GM12878 (cell line): ENCODE measurements at regions not wholly inside any gene's neighbourhood (a gene's known extent, or its start where the extent isn't known, plus 50 kb on each side); places are given as distances from the start of the nearest gene placed in this dataset.

Experiments used
- CHD2 ChIP-seq: IDR thresholded peaks from 2 replicates; pipeline ENCODE4 v1.6.1; 2011; ENCODE audit warnings: low read depth, low read length, improper control_type of control experiment, borderline replicate concordance
- EZH2 ChIP-seq: IDR thresholded peaks from 2 replicates; pipeline ENCODE4 v1.6.1; 2012; ENCODE audit warnings: low read depth, mild to moderate bottlenecking, control low read depth, inconsistent platforms, low read length, borderline replicate concordance; ENCODE audit not compliant: control insufficient read depth
- IKZF2 ChIP-seq, 2 experiments: fragments of 450-650 bp; IDR thresholded peaks; 2 replicates each; pipeline ENCODE4 v1.6.1; 2017; ENCODE audit warnings: mild to moderate bottlenecking in 2 of 2, moderate library complexity in 2 of 2
- POLR2A ChIP-seq: IDR thresholded peaks from 2 replicates; pipeline ENCODE4 v1.6.1; 2011; ENCODE audit warnings: low read depth, mild to moderate bottlenecking, low read length
- POLR2AphosphoS2 ChIP-seq: IDR thresholded peaks from 2 replicates; pipeline ENCODE4 v1.6.1; 2011; ENCODE audit warnings: low read depth, mild to moderate bottlenecking, low read length, improper control_type of control experiment, moderate library complexity
- REST ChIP-seq: IDR thresholded peaks from 2 replicates; pipeline ENCODE4 v1.6.1; 2012; ENCODE audit warnings: mild to moderate bottlenecking, low read depth, low read length
- USF2 ChIP-seq: IDR thresholded peaks from 2 replicates; pipeline ENCODE4 v1.6.1; 2011; ENCODE audit warnings: low read depth, low read length, improper control_type of control experiment, borderline replicate concordance
- ZBTB33 ChIP-seq: fragments of 450-650 bp; IDR thresholded peaks from 2 replicates; pipeline ENCODE4 v1.6.1; 2017; ENCODE audit warnings: mild to moderate bottlenecking
- ZNF24 ChIP-seq: fragments of 450-650 bp; IDR thresholded peaks from 2 replicates; pipeline ENCODE4 v1.6.1; 2017; ENCODE audit warnings: antibody characterized with exemption, mild to moderate bottlenecking

- no peak for TF ChIP-seq ZNF24
- no peak for TF ChIP-seq IKZF2 (IDR thresholded peaks at IDR 0.05)
- no peak for TF ChIP-seq POLR2A
- TF ChIP-seq EZH2: no peak
- TF ChIP-seq REST: no peak
- no peak for TF ChIP-seq POLR2AphosphoS2
- TF ChIP-seq CHD2: no peak
- no peak for TF ChIP-seq USF2
- TF ChIP-seq ZBTB33: no peak
These were observed 215.5 kb upstream of the ARG1 start for GRCh38 chr6:131357501-131357900.
